ENCODE measurements at regions not wholly inside any gene's neighbourhood (a gene's known extent, or its start where the extent isn't known, plus 50 kb on each side); places are given as distances from the start of the nearest gene placed in this dataset.

DNA sequence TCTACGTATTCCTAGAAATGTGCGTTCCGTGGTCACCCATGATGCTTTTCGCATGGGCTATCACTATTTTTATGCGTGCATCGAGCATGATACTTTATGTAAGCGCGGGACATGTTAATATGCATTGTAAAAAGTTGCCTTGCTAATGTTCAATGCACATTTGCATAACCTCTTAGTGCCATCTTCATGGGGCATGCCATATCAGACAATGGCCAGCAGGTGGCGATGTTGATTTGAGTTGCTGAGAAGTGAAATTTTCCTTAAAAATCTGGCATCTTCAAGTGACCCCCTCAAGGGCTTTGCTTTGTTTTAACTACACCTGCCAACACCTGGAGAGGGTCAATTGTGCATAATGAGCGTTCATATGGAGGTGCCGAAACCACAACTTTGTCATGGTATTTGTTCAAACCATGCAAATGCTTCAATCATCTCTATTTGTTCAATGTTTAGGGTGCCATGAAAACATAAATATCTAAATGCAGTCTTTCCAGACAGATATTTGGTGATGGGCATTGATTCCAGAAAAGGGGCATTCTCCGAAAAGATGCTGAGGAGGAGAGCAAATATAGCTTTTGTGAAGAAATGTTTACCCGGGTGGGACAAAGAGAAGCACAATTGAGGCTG, 833.9 kb upstream of the PRKX start:
- H3K27me3 ChIP-seq (replicated peaks in 1 of 2; ENCODE audit: control insufficient read depth in 2 of 2, insufficient read depth in 2 of 2, low read length in 1 of 2): no peaks in the 10 kb centered on the region
- no peaks in the 10 kb centered on the region for H3K4me1 ChIP-seq (ENCODE audit: control insufficient read depth, insufficient read depth, low read length)
- no peak overlapping the region for H2AFZ ChIP-seq (ENCODE audit: control insufficient read depth, low read depth, low read length)
- no TSS peak for BruUV-seq (replicated peaks)
- ChIA-PET CTCF (interaction anchor here (0.6 to 1.7 kb wide), 9 partner anchors 14 to 1330 kb away, joined by 3 to 5 read pairs (median 3); no protein-coding TSS in a partner anchor), POLR2A (no interaction called here), RAD21 (ENCODE audit: unreplicated experiment) (interaction anchor here (0.7 kb wide), 1 partner anchor 1073 kb away, joined by 6 read pairs; no protein-coding TSS in a partner anchor), SMC1A (ENCODE audit: uncharacterized antibody, unreplicated experiment) (interaction anchor here (1.0 to 2.7 kb wide), 2 partner anchors 249 to 585 kb away, joined by 3 to 10 read pairs; no protein-coding TSS in a partner anchor)
- no peaks in the 10 kb centered on the region for H4K20me1 ChIP-seq (ENCODE audit: control insufficient read depth, insufficient read depth)
- in situ Hi-C loops (cut with MboI): no loop called here
- ATAC-seq (peak; percentile 64), FAIRE-seq (peak; percentile 23), DNase-seq (ENCODE audit: low read depth, low spot score) (peak; percentile 5)
- TF ChIP-seq GATAD2B (conservative IDR thresholded peaks at IDR 0.05; ENCODE audit: low read depth) (no peak), SUPT20H (IDR thresholded peaks at IDR 0.05; ENCODE audit: borderline replicate concordance, control insufficient read depth, low read depth, low read length) (no peak), POU2F2 (IDR thresholded peaks at IDR 0.05; ENCODE audit: borderline replicate concordance, low read depth, low read length) (peak; percentile 95; the same call in 2 of the 3 replicates), RAD21 (IDR thresholded peaks at IDR 0.05; ENCODE audit: insufficient read depth, low read depth, low read length) (peak; percentile 85), BMI1 (IDR thresholded peaks at IDR 0.05; ENCODE audit: borderline replicate concordance) (no peak), ZNF207 (IDR thresholded peaks at IDR 0.05; ENCODE audit: borderline replicate concordance) (no peak), SMC3 (IDR thresholded peaks at IDR 0.05; ENCODE audit: borderline replicate concordance, low read length) (peak; percentile 79), NBN (IDR thresholded peaks at IDR 0.05) (no peak), SIX5 (IDR thresholded peaks at IDR 0.05; ENCODE audit: low read depth, low read length, severe bottlenecking) (no peak), NR2C2 (IDR thresholded peaks at IDR 0.05; ENCODE audit: borderline replicate concordance, control insufficient read depth, insufficient read length, low read depth) (no peak), YY1 (IDR thresholded peaks at IDR 0.05; ENCODE audit: low read depth, low read length) (0 out of 2 replicates have a peak, but pooled peaks have one; percentile 51), SMARCA5 (IDR thresholded peaks at IDR 0.05) (no peak), SRF (IDR thresholded peaks at IDR 0.05; ENCODE audit: low read depth in 2 of 2, low read length in 2 of 2) (no peak)
- TF ChIP-seq, protein P1, sequence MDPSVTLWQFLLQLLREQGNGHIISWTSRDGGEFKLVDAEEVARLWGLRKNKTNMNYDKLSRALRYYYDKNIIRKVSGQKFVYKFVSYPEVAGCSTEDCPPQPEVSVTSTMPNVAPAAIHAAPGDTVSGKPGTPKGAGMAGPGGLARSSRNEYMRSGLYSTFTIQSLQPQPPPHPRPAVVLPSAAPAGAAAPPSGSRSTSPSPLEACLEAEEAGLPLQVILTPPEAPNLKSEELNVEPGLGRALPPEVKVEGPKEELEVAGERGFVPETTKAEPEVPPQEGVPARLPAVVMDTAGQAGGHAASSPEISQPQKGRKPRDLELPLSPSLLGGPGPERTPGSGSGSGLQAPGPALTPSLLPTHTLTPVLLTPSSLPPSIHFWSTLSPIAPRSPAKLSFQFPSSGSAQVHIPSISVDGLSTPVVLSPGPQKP (IDR thresholded peaks at IDR 0.05; ENCODE audit: low read depth, low read length): no peak
- TF ChIP-seq, protein P2, sequence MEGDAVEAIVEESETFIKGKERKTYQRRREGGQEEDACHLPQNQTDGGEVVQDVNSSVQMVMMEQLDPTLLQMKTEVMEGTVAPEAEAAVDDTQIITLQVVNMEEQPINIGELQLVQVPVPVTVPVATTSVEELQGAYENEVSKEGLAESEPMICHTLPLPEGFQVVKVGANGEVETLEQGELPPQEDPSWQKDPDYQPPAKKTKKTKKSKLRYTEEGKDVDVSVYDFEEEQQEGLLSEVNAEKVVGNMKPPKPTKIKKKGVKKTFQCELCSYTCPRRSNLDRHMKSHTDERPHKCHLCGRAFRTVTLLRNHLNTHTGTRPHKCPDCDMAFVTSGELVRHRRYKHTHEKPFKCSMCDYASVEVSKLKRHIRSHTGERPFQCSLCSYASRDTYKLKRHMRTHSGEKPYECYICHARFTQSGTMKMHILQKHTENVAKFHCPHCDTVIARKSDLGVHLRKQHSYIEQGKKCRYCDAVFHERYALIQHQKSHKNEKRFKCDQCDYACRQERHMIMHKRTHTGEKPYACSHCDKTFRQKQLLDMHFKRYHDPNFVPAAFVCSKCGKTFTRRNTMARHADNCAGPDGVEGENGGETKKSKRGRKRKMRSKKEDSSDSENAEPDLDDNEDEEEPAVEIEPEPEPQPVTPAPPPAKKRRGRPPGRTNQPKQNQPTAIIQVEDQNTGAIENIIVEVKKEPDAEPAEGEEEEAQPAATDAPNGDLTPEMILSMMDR (IDR thresholded peaks at IDR 0.05 in 2 of 3, conservative IDR thresholded peaks at IDR 0.05 in 1 of 3; ENCODE audit: control insufficient read depth in 2 of 3, extremely low read depth in 1 of 3, insufficient read depth in 1 of 3, low read depth in 3 of 3, low read length in 3 of 3): peak; percentile 80 to 89 (median 82)
- TF ChIP-seq, protein P3, sequence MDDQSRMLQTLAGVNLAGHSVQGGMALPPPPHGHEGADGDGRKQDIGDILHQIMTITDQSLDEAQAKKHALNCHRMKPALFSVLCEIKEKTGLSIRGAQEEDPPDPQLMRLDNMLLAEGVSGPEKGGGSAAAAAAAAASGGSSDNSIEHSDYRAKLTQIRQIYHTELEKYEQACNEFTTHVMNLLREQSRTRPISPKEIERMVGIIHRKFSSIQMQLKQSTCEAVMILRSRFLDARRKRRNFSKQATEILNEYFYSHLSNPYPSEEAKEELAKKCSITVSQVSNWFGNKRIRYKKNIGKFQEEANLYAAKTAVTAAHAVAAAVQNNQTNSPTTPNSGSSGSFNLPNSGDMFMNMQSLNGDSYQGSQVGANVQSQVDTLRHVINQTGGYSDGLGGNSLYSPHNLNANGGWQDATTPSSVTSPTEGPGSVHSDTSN (IDR thresholded peaks at IDR 0.05; ENCODE audit: insufficient replicate concordance, low read depth, low read length): no peak
- TF ChIP-seq, protein P4, sequence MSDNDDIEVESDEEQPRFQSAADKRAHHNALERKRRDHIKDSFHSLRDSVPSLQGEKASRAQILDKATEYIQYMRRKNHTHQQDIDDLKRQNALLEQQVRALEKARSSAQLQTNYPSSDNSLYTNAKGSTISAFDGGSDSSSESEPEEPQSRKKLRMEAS (IDR thresholded peaks at IDR 0.05; ENCODE audit: low read depth, low read length): no peak
- TF ChIP-seq, protein P5, sequence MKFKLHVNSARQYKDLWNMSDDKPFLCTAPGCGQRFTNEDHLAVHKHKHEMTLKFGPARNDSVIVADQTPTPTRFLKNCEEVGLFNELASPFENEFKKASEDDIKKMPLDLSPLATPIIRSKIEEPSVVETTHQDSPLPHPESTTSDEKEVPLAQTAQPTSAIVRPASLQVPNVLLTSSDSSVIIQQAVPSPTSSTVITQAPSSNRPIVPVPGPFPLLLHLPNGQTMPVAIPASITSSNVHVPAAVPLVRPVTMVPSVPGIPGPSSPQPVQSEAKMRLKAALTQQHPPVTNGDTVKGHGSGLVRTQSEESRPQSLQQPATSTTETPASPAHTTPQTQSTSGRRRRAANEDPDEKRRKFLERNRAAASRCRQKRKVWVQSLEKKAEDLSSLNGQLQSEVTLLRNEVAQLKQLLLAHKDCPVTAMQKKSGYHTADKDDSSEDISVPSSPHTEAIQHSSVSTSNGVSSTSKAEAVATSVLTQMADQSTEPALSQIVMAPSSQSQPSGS (IDR thresholded peaks at IDR 0.05; ENCODE audit: low read length): no peak
- no peak overlapping the region for H3K4me2 ChIP-seq (ENCODE audit: control insufficient read depth, insufficient read depth)
- intact Hi-C loops (cut with micrococcal nuclease; ENCODE audit: unreplicated experiment): loop anchor here (1.0 to 5.0 kb wide), 3 partner anchors 566 to 1330 kb away; no protein-coding TSS in a partner anchor
- no peak overlapping the region for H3K9ac ChIP-seq (ENCODE audit: control insufficient read depth, insufficient read depth, low read length)
- H3K4me3 ChIP-seq: no peak overlapping the region
- no peaks in the 10 kb centered on the region for H3K36me3 ChIP-seq (ENCODE audit: control insufficient read depth in 2 of 2, insufficient read depth in 2 of 2, low read length in 1 of 2)
- H3K27ac ChIP-seq (ENCODE audit: control insufficient read depth, insufficient read depth): no peak overlapping the region
- no peaks in the 10 kb centered on the region for H3K79me2 ChIP-seq (ENCODE audit: control insufficient read depth, insufficient read depth, low read length)
- H3K9me3 ChIP-seq (replicated peaks; ENCODE audit: control insufficient read depth, insufficient read depth, low read length): no peaks in the 10 kb centered on the region
- WGBS (ENCODE audit: insufficient coverage, insufficient replicate concordance, low lambda C conversion rate, missing lambda C conversion rate): 24% methylated on average over 13 of the region's 13 CpGs

All from GM12878 (cell line).